GM18873 (cell line): ENCODE measurements at regions not wholly inside any gene's neighbourhood (a gene's known extent, or its start where the extent isn't known, plus 50 kb on each side); places are given as distances from the start of the nearest gene placed in this dataset.

Experiments
- ATAC-seq: cut with Tn5 transposase; IDR thresholded peaks from one replicate; pipeline ENCODE4 v1.9.1; 2021; ENCODE audit warnings: mild to moderate bottlenecking, moderate library complexity, moderate number of reproducible peaks; ENCODE audit not compliant: unreplicated experiment, low FRiP score

DNA sequence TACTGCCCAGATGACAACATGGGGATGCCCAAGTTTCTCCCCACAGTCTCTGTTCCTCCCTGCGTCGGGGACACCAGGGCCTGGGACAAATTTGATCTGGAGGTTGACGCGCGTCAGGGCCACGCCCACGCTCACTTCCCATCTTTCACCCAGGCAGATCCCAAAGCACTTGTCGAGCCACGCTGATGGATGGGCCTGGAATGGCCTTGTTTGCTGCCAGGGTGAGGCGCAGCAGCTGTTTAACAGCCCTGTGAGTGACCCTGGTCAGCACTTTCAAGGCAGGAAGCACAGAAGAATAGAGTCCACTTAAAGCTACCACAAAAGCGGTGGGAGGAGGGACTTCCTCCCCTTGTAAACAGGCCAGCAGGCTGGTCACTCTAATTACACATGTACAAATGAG, 324.7 kb upstream of the JARID2 start:
- no peak for ATAC-seq

DNA sequence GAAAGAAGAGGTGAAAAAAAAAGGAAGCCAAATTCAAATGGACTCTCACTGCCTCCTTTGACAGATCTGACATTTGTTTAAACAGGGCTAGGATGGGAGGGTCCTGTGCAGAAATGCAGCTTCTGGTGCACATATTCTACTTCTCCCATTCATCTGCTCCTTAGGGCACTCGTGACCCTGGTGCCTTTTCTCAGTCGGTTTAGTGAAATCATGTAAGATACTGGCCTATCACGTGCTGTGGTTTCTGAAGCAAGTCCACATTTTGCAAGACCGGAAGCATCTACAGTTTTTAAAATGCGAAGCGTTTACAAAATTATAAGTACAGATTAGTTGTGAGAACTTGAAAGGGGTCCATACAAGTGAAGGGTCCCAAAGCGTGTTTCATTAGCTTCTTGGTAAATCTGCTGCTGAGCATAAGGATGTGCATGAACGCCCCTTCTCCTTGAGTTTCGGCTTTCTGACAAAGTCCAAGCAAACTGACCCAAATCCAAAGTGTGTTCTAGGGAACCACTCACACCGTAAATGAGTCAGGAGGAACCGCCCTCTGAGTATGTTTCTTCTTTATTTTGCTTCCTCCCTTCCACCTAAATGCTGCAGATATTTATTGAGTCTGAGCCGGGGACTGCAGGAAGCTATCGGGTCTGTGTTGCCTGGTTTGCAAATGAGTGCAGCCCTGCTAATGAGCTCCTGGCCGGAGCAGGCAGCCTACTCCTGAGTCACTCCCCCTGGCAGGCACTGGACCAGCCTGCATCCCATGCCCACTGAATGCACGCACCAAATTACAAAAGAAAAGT, 323.8 kb upstream of the JARID2 start:
- no peak for ATAC-seq

DNA sequence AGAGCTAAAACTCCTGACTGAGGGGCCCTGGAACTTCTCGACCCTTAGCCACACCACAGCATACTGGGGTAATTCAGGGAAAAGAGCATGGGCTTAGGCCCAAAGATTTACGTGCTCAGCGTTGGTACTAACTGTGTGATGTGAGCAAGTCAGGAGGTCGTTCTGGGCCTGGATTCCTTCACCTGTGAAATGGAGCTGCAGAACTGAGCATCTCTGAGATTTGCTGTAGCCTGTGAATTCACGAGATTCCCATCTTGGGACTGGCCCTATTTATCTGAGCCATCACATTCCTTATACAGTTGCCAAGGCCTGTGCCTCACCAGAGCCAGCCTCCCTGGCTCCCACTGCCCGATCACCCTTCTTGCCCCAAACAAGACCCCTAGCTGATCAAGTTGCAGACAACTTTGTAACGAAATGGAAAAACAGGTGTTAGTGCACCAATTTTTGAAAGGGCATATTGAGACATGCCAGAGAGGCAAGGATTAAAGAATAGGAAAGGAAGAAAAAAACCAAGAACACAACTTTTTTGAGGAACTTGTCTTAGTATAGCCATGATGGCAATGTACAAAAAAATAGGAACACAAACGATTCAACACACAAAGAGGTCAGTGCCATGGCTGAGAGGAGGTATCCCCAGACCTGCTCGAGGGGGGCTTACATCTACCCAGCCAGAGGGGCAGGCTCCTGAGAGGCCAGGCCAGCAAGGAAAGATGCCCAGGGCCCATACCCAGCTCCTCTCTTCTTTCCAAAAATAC, 323.0 kb upstream of the JARID2 start:
- no peak for ATAC-seq

DNA sequence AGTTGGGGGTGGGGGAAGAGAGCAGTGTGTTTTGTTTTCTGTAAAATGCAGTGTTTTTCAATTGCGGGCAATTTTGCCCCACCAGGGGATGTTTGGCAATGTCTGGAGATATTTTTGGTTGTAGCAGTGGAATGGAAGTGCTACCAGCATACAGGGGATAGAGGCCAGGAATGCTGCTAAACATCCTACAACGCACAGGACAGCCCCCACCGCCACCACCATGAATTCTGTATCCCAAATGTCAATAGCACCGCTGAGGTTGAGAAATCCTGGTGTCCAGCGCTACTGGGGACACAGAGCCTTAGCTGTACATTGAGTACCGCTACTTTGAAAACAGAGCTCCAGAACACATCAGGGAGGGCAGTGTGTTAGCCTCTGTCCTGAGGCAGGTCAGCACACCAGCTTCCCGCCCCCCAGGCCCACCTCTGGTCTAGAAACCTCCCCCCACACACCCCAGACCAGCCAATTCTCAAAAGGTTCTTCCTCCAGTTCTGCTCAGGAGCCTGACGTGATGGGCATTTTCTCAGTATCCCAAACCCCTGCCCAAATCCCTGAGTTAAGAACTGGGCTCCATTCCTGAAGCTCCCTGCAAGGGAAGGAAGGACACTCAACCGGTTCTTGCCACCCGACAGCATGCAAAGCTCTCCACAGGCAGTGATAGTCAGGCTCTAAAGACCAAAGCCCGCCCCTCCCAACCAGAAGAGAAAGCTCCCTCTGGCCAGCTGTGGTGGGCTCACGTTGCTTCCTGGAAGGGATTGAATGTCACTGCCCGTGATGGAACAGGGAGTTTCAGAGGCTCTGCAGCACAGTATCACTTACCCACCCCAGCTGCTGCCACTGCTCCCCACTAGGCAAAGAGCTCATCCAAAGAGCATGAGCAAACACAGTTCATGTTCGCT, 321.5 kb upstream of the JARID2 start:
- no peak for ATAC-seq

GRCh38 chr6:14925025-14925698, 320.7 kb upstream of the JARID2 start:
- ATAC-seq, result no peak

DNA sequence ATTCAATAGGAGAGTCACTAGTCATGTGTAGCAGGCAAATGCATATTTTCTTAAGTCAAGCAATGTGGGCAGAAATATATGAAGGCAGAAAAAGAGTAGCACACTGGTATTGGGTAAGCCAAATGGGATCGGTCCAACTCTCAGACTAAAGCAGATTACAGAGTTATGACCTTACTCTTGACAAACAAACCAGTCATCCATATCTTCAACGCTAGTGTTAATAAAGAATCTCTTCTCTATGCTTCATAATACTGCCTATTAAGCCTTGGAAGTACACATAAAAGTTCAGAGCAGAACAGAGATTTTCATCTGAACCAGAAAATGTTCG, 320.2 kb upstream of the JARID2 start:
- ATAC-seq, result no peak

DNA sequence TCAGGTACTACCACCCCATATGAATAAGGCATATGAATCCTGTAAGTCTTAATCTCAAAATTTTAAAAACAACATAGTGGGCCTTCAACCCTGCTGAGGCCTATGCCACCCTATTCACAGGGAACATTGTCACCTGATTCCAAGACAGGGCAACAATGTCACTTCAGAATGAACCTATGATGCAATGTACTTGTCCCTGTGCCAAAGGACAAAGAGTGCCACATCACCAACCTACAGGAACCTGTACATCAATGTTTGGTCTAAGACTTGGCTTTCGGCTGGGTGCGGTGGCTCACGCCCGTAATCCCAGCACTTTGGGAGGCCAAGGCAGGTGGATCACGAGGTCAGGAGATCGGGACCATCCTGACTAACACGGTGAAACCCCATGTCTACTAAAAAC, 318.5 kb upstream of the JARID2 start:
- no peak for ATAC-seq

GRCh38 chr6:14929291-14929690, 316.6 kb upstream of the JARID2 start:
- no peak for ATAC-seq

- ATAC-seq, result no peak
These were observed 315.4 kb upstream of the JARID2 start for GRCh38 chr6:14930366-14930989.

- no peak for ATAC-seq
These were observed 313.2 kb upstream of the JARID2 start for GRCh38 chr6:14932485-14933182.

GRCh38 chr6:14933183-14933544, 312.7 kb upstream of the JARID2 start:
- ATAC-seq, result no peak

- no peak for ATAC-seq
These were observed 311.9 kb upstream of the JARID2 start for GRCh38 chr6:14934013-14934412.

DNA sequence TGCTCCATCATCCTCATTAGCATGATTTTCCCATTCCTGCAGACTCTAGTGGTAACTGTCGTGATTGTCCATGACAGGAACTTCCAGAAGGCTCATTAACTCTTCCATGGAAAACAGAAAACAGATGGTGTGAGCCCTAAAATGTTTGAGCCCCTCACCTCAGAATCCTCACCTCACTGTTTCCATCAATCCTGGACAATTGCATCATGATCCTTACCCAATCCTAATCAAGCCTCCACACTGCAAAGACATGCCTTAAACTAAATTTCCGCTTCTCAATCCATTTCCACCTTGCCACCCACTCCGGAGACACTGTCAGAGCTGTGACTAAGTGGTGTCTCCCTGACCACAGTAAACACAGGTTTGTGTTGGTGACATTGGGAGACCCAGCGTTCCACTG, 311.0 kb upstream of the JARID2 start:
- no peak for ATAC-seq

GRCh38 chr6:14936861-14937260, 309.0 kb upstream of the JARID2 start:
- ATAC-seq, result no peak

GRCh38 chr6:14943116-14943515, 302.8 kb upstream of the JARID2 start:
- ATAC-seq, result no peak

DNA sequence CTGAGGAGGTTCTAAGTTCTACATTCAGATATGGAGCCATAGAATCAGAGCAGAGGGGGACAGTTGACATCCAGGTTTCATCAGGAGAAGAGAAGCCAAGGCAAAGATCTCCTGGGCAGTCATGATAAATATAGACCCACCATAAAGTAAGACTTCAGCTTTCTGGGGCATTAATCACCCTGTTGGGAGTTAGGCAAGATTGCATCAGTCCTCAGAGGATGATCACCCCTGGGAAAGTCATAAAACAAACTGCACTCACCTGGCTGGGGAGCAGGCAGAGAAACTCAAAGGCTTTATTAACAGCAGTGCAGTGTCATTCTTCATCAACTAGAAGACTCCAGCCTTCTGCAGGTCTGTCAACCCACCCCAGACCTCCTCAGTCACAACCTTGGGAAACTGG, 301.3 kb upstream of the JARID2 start:
- no peak for ATAC-seq

GRCh38 chr6:14945461-14946185, 300.2 kb upstream of the JARID2 start:
- no peak for ATAC-seq

DNA sequence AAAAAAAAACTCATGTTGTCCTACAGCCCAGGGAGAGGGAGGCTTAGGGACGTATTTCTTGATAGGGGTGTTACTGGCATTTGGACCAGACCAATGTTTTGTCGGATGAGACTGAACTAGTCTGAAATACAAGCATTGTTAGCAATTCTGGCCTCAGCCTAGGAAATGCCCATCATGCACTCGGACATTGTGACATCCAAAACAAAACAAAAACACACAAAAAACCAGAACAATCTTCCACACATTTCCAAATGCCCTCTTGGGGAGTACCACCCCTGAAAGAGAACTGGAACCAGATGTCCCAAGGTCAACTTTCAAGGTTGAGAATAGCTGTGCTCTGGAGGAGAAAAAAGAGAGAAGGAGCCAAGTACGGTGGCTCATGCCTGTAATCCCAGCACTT, 299.1 kb upstream of the JARID2 start:
- ATAC-seq, result no peak
